ENCODE measurements at regions not wholly inside any gene's neighbourhood (a gene's known extent, or its start where the extent isn't known, plus 50 kb on each side); places are given as distances from the start of the nearest gene placed in this dataset.

GRCh38 chr5:114838937-114839336, 330.8 kb downstream of the TRIM36 start:
- no peaks in the 10 kb centered on the region for H3K4me1 ChIP-seq (ENCODE audit: control insufficient read depth, insufficient read depth, low read length)
- no peaks in the 10 kb centered on the region for H3K9me3 ChIP-seq (replicated peaks; ENCODE audit: control insufficient read depth, insufficient read depth, low read length)
- POLR2A ChIA-PET, result no interaction called here
- no peak overlapping the region for H3K4me2 ChIP-seq (ENCODE audit: control insufficient read depth, insufficient read depth)
- 28% methylated on average over 2 of the region's 2 CpGs for WGBS (ENCODE audit: insufficient coverage, insufficient replicate concordance, low lambda C conversion rate, missing lambda C conversion rate)
- in situ Hi-C loops (cut with MboI) (no loop called here), intact Hi-C loops (cut with micrococcal nuclease; ENCODE audit: unreplicated experiment) (no loop called here)
- CTCF ChIA-PET, result no interaction called here
- DNase-seq (ENCODE audit: low read depth, low spot score) (no peak), FAIRE-seq (no peak), ATAC-seq (no peak)
- H3K36me3 ChIP-seq (ENCODE audit: control insufficient read depth in 2 of 2, insufficient read depth in 2 of 2, low read length in 1 of 2), result no peaks in the 10 kb centered on the region
- no peak overlapping the region for H2AFZ ChIP-seq (ENCODE audit: control insufficient read depth, low read depth, low read length)
- RAD21 ChIA-PET (ENCODE audit: unreplicated experiment), result no interaction called here
- H3K79me2 ChIP-seq (ENCODE audit: control insufficient read depth, insufficient read depth, low read length), result no peaks in the 10 kb centered on the region
- BruUV-seq (replicated peaks), result no TSS peak
- no peaks in the 10 kb centered on the region for H4K20me1 ChIP-seq (ENCODE audit: control insufficient read depth, insufficient read depth)
- H3K27ac ChIP-seq (ENCODE audit: control insufficient read depth, insufficient read depth), result no peak overlapping the region
- SMC1A ChIA-PET (ENCODE audit: uncharacterized antibody, unreplicated experiment), result no interaction called here
- no peak overlapping the region for H3K9ac ChIP-seq (ENCODE audit: control insufficient read depth, insufficient read depth, low read length)
- no peaks in the 10 kb centered on the region for H3K27me3 ChIP-seq (replicated peaks in 1 of 2; ENCODE audit: control insufficient read depth in 2 of 2, insufficient read depth in 2 of 2, low read length in 1 of 2)
- TF ChIP-seq, protein P1, sequence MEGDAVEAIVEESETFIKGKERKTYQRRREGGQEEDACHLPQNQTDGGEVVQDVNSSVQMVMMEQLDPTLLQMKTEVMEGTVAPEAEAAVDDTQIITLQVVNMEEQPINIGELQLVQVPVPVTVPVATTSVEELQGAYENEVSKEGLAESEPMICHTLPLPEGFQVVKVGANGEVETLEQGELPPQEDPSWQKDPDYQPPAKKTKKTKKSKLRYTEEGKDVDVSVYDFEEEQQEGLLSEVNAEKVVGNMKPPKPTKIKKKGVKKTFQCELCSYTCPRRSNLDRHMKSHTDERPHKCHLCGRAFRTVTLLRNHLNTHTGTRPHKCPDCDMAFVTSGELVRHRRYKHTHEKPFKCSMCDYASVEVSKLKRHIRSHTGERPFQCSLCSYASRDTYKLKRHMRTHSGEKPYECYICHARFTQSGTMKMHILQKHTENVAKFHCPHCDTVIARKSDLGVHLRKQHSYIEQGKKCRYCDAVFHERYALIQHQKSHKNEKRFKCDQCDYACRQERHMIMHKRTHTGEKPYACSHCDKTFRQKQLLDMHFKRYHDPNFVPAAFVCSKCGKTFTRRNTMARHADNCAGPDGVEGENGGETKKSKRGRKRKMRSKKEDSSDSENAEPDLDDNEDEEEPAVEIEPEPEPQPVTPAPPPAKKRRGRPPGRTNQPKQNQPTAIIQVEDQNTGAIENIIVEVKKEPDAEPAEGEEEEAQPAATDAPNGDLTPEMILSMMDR (IDR thresholded peaks at IDR 0.05 in 2 of 3, conservative IDR thresholded peaks at IDR 0.05 in 1 of 3; ENCODE audit: control insufficient read depth in 2 of 3, extremely low read depth in 1 of 3, insufficient read depth in 1 of 3, low read depth in 3 of 3, low read length in 3 of 3), result no peak
- TF ChIP-seq ZNF622 (IDR thresholded peaks at IDR 0.05) (no peak), ZBTB33 (IDR thresholded peaks at IDR 0.05) (no peak), FOXM1 (IDR thresholded peaks at IDR 0.05; ENCODE audit: low read depth, low read length) (no peak), PAX5 (IDR thresholded peaks at IDR 0.05; ENCODE audit: borderline replicate concordance, low read depth, low read length) (no peak), ZNF217 (IDR thresholded peaks at IDR 0.05) (no peak), ELK1 (IDR thresholded peaks at IDR 0.05; ENCODE audit: low read depth, low read length) (no peak), FOXK2 (IDR thresholded peaks at IDR 0.05) (no peak), CBX5 (IDR thresholded peaks at IDR 0.05; ENCODE audit: low read depth) (no peak)
- TF ChIP-seq, protein P2, sequence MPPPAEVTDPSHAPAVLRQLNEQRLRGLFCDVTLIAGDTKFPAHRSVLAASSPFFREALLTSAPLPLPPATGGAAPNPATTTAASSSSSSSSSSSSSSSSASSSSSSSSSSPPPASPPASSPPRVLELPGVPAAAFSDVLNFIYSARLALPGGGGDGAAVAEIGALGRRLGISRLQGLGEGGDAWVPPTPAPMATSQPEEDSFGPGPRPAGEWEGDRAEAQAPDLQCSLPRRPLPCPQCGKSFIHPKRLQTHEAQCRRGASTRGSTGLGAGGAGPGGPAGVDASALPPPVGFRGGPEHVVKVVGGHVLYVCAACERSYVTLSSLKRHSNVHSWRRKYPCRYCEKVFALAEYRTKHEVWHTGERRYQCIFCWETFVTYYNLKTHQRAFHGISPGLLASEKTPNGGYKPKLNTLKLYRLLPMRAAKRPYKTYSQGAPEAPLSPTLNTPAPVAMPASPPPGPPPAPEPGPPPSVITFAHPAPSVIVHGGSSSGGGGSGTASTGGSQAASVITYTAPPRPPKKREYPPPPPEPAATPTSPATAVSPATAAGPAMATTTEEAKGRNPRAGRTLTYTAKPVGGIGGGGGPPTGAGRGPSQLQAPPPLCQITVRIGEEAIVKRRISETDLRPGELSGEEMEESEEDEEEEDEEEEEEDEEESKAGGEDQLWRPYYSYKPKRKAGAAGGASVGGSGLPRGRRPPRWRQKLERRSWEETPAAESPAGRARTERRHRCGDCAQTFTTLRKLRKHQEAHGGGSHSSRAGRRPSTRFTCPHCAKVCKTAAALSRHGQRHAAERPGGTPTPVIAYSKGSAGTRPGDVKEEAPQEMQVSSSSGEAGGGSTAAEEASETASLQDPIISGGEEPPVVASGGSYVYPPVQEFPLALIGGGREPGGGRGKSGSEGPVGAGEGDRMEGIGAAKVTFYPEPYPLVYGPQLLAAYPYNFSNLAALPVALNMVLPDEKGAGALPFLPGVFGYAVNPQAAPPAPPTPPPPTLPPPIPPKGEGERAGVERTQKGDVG (CRISPR knock-in tag; IDR thresholded peaks at IDR 0.05), result no peak
- no peak overlapping the region for H3K4me3 ChIP-seq
